Panc1 (cell line): ENCODE measurements at regions not wholly inside any gene's neighbourhood (a gene's known extent, or its start where the extent isn't known, plus 50 kb on each side); places are given as distances from the start of the nearest gene placed in this dataset.

Experiments
- ATAC-seq: fragments of 200-7000 bp; cut with Tn5 transposase; 2 replicates; pipeline ENCODE4 v1.9.1; 2020; ENCODE audit warnings: mild to moderate bottlenecking, moderate library complexity
- BruUV-seq: library from RNA; stranded (reverse); fragments of 400-500 nt; replicated peaks from 2 replicates; lab custom pipeline; 2021; lab: Mats Ljungman, UMichigan
- CTCF ChIA-PET: fragments of 300-600 bp; sonication (Branson Sonifier 250); formaldehyde crosslinking; loops from one replicate; lab custom pipeline; 2022; ENCODE audit warnings: antibody characterized with exemption; lab: Charles Lee
- POLR2A ChIA-PET: fragments of 300-600 bp; sonication (Branson Sonifier 250); formaldehyde crosslinking; loops from one replicate; lab custom pipeline; 2022; ENCODE audit warnings: antibody characterized with exemption; lab: Charles Lee
- DNase-seq: peaks from one replicate; pipeline ENCODE4 v3.0.0-alpha.2; 2010; ENCODE audit warnings: low read depth, low spot score
- H3K27ac ChIP-seq: 2 replicates; pipeline ENCODE4 v1.5.1; 2011; ENCODE audit warnings: mild to moderate bottlenecking, low read length, inconsistent platforms
- H3K27me3 ChIP-seq: fragments of 200-500 bp; sonication (Bioruptor generic); 2 replicates; pipeline ENCODE4 v1.6.0; 2014; ENCODE audit warnings: low read length, inconsistent platforms; ENCODE audit not compliant: control insufficient read depth, insufficient read depth
- H3K36me3 ChIP-seq: fragments of 200-500 bp; sonication (Bioruptor generic); 2 replicates; pipeline ENCODE4 v1.5.1; 2014; ENCODE audit warnings: inconsistent platforms, mild to moderate bottlenecking, low read length, moderate library complexity; ENCODE audit not compliant: control insufficient read depth, insufficient read depth
- H3K4me1 ChIP-seq: 2 replicates; pipeline ENCODE4 v1.5.1; 2011; ENCODE audit warnings: inconsistent platforms, mild to moderate bottlenecking, low read length, moderate library complexity; ENCODE audit not compliant: control insufficient read depth, insufficient read depth
- H3K4me3 ChIP-seq, 2 experiments: 2 replicates each; pipeline ENCODE4 v1.5.1; 2011 to 2012; ENCODE audit warnings: low read depth in 2 of 2, low read length in 2 of 2, mild to moderate bottlenecking in 2 of 2, inconsistent platforms in 1 of 2, moderate library complexity in 1 of 2
- H3K9me3 ChIP-seq: fragments of 200-500 bp; sonication (Bioruptor generic); 2 replicates; pipeline ENCODE4 v1.5.1; 2014; ENCODE audit warnings: low read depth, mild to moderate bottlenecking, inconsistent platforms, low read length, moderate library complexity; ENCODE audit not compliant: control insufficient read depth, insufficient read depth
- POLR2AphosphoS5 ChIP-seq: IDR thresholded peaks from 2 replicates; pipeline ENCODE4 v1.6.1; 2012; ENCODE audit warnings: mild to moderate bottlenecking, low read depth, low read length, moderate library complexity
- REST ChIP-seq, 2 experiments: IDR thresholded peaks; 2 replicates each; pipeline ENCODE4 v1.6.1; 2011 to 2012; ENCODE audit warnings: low read depth in 2 of 2, control low read depth in 1 of 2, low read length in 1 of 2, mild to moderate bottlenecking in 1 of 2, moderate library complexity in 1 of 2; ENCODE audit not compliant: insufficient read depth in 1 of 2
- SIN3A ChIP-seq: IDR thresholded peaks from 2 replicates; pipeline ENCODE4 v1.6.1; 2012; ENCODE audit warnings: low read depth, mild to moderate bottlenecking, low read length, moderate library complexity, borderline replicate concordance; ENCODE audit not compliant: insufficient read depth
- TCF7L2 ChIP-seq: IDR thresholded peaks from 2 replicates; pipeline ENCODE4 v1.6.1; 2011; ENCODE audit warnings: mild to moderate bottlenecking, low read depth, low read length, inconsistent platforms
- in situ Hi-C: cut with HindIII; loops from 2 replicates; pipeline ENCODE4 v1.10.0; 2016; ENCODE audit warnings: low sequenced_read_pairs, low pct_unique_long_range_greater_than_20kb
- intact Hi-C: fragments of 100-400 bp; cut with micrococcal nuclease; formaldehyde crosslinking; loops from one replicate; pipeline ENCODE4 v1.10.0; 2022; ENCODE audit not compliant: unreplicated experiment
- TF ChIP-seq, protein P1 (sequence below): fragments of 450-650 bp; IDR thresholded peaks from 2 replicates; pipeline ENCODE4 v1.5.1; 2017; ENCODE audit warnings: mild to moderate bottlenecking

DNA sequence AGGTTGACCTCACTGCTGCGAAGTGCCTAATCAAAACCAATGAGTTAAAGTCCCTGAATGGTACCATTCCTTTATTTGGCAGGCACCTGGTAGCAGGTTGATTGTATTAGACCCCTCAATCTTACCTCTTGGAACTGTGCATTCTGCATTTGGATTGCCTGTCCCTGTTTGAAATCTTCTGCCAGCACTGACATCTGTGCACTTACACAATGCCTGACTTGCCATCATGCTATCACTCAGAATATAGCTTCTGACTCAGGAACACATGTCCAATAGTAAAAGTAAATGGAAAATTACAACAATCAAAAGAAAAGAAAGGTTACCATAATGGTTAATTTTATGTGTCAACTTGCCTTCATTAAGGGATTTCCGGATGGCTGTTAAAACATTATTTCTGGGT is 366.0 kb upstream of the PDGFD start:
- no TSS peak for BruUV-seq
- POLR2A ChIA-PET, result no interaction called here
- no peak for ATAC-seq
- no peak overlapping the region for H3K27ac ChIP-seq
- in situ Hi-C loops (no loop called here), intact Hi-C loops (no loop called here)
- TF ChIP-seq REST (IDR thresholded peaks at IDR 0.05; ENCODE audit: insufficient read depth in 1 of 2, low read depth in 2 of 2, low read length in 1 of 2) (no peak), POLR2AphosphoS5 (no peak), SIN3A (no peak)
- TF ChIP-seq, protein P1, sequence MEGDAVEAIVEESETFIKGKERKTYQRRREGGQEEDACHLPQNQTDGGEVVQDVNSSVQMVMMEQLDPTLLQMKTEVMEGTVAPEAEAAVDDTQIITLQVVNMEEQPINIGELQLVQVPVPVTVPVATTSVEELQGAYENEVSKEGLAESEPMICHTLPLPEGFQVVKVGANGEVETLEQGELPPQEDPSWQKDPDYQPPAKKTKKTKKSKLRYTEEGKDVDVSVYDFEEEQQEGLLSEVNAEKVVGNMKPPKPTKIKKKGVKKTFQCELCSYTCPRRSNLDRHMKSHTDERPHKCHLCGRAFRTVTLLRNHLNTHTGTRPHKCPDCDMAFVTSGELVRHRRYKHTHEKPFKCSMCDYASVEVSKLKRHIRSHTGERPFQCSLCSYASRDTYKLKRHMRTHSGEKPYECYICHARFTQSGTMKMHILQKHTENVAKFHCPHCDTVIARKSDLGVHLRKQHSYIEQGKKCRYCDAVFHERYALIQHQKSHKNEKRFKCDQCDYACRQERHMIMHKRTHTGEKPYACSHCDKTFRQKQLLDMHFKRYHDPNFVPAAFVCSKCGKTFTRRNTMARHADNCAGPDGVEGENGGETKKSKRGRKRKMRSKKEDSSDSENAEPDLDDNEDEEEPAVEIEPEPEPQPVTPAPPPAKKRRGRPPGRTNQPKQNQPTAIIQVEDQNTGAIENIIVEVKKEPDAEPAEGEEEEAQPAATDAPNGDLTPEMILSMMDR, result no peak
- H3K4me1 ChIP-seq, result no peaks in the 10 kb centered on the region
- no peak for DNase-seq
- H3K36me3 ChIP-seq, result no peaks in the 10 kb centered on the region
- H3K27me3 ChIP-seq, result no peaks in the 10 kb centered on the region
- H3K4me3 ChIP-seq, result no peak overlapping the region
- CTCF ChIA-PET, result no interaction called here
- H3K9me3 ChIP-seq, result no peaks in the 10 kb centered on the region

- no TSS peak for BruUV-seq
Observed at GRCh38 chr11:104529213-104529612, 365.3 kb upstream of the PDGFD start.

More at GRCh38 chr11:104529213-104529612, 365.3 kb upstream of the PDGFD start:
- POLR2A ChIA-PET, result no interaction called here
- Histone ChIP-seq H3K27me3 (no peaks in the 10 kb centered on the region), H3K9me3 (no peaks in the 10 kb centered on the region), H3K4me3 (no peak overlapping the region), H3K27ac (no peak overlapping the region), H3K4me1 (no peaks in the 10 kb centered on the region), H3K36me3 (no peaks in the 10 kb centered on the region)
- intact Hi-C loops, result no loop called here
- in situ Hi-C loops, result no loop called here
- no peak for TF ChIP-seq POLR2AphosphoS5
- TF ChIP-seq REST (IDR thresholded peaks at IDR 0.05; ENCODE audit: insufficient read depth in 1 of 2, low read depth in 2 of 2, low read length in 1 of 2), result no peak
- no peak for TF ChIP-seq TCF7L2
- TF ChIP-seq SIN3A, result no peak
- TF ChIP-seq, protein P1, result no peak
- DNase-seq (no peak), ATAC-seq (no peak)
- CTCF ChIA-PET, result no interaction called here
